Naive thymus-derived CD4-positive, alpha-beta T cell (primary cell): ENCODE measurements at regions not wholly inside any gene's neighbourhood (a gene's known extent, or its start where the extent isn't known, plus 50 kb on each side); places are given as distances from the start of the nearest gene placed in this dataset.

ENCODE experiments used
- ATAC-seq: fragments of 150-1000 bp; cut with Tn5 transposase; 2 replicates; pipeline ENCODE4 v1.10.0; 2021; ENCODE audit warnings: mild to moderate bottlenecking, moderate library complexity
- CTCF ChIA-PET: fragments of 350-600 bp; sonication (Branson Sonifier 250); formaldehyde crosslinking; loops from one replicate; lab custom pipeline; 2021; ENCODE audit warnings: antibody characterized with exemption; lab: Charles Lee
- POLR2A ChIA-PET: fragments of 350-600 bp; sonication (Branson Sonifier 250); formaldehyde crosslinking; loops from one replicate; lab custom pipeline; 2021; ENCODE audit warnings: antibody characterized with exemption, inconsistent platforms; lab: Charles Lee
- DNase-seq, 9 donors: peaks; one replicate each; pipeline versions ENCODE4 v3.0.0 to v3.0.0-alpha.2; 2020 to 2022; ENCODE audit warnings: mixed read lengths in 1 of 9
- H3K27ac ChIP-seq: one replicate; pipeline ENCODE4 v1.7.0; 2013; ENCODE audit warnings: mild to moderate bottlenecking, low read depth, low read length, moderate library complexity
- H3K27me3 ChIP-seq, 2 donors: one replicate each; pipeline ENCODE4 v1.7.0; 2013; ENCODE audit warnings: low read length in 2 of 2, mild to moderate bottlenecking in 2 of 2, moderate library complexity in 2 of 2; ENCODE audit not compliant: control insufficient read depth in 2 of 2, insufficient read depth in 2 of 2
- H3K36me3 ChIP-seq, 3 experiments: 1 replicate in 2 of 3; 2 replicates in 1 of 3; pipeline ENCODE4 v1.7.0; 2013; ENCODE audit warnings: low read length in 3 of 3, mild to moderate bottlenecking in 3 of 3, moderate library complexity in 1 of 3; ENCODE audit not compliant: insufficient read depth in 3 of 3, control insufficient read depth in 2 of 3
- H3K4me1 ChIP-seq, 2 donors: one replicate each; pipeline ENCODE4 v1.7.0; 2013; ENCODE audit warnings: low read length in 2 of 2, mild to moderate bottlenecking in 2 of 2, moderate library complexity in 1 of 2; ENCODE audit not compliant: control insufficient read depth in 2 of 2, insufficient read depth in 2 of 2
- H3K4me3 ChIP-seq: 2 replicates; pipeline ENCODE4 v1.7.0; 2013; ENCODE audit warnings: mild to moderate bottlenecking, low read length
- H3K9me3 ChIP-seq, 3 experiments: 1 replicate in 2 of 3; 2 replicates in 1 of 3; pipeline ENCODE4 v1.7.0; 2013; ENCODE audit warnings: low read length in 3 of 3; ENCODE audit not compliant: control insufficient read depth in 2 of 3
- H3K27ac Mint-ChIP-seq, 9 donors: one replicate each; pipeline ENCODE4 v1.8.0; 2020 to 2022; ENCODE audit warnings: mixed read lengths in 9 of 9, mild to moderate bottlenecking in 8 of 9, moderate library complexity in 5 of 9, inconsistent platforms in 2 of 9
- H3K27me3 Mint-ChIP-seq, 5 donors: one replicate each; pipeline ENCODE4 v1.8.0; 2021 to 2022; ENCODE audit warnings: mixed read lengths in 5 of 5, mild to moderate bottlenecking in 1 of 5
- H3K36me3 Mint-ChIP-seq, 5 donors: one replicate each; pipeline ENCODE4 v1.8.0; 2020 to 2022; ENCODE audit warnings: mixed read lengths in 5 of 5, mild to moderate bottlenecking in 3 of 5, inconsistent platforms in 1 of 5
- H3K4me1 Mint-ChIP-seq, 7 donors: one replicate each; pipeline ENCODE4 v1.8.0; 2020 to 2022; ENCODE audit warnings: mixed read lengths in 7 of 7, mild to moderate bottlenecking in 3 of 7, inconsistent platforms in 1 of 7
- H3K4me3 Mint-ChIP-seq, 10 donors: one replicate each; pipeline ENCODE4 v1.8.0; 2020 to 2022; ENCODE audit warnings: mild to moderate bottlenecking in 10 of 10, mixed read lengths in 10 of 10, moderate library complexity in 6 of 10, inconsistent platforms in 2 of 10
- H3K9me3 Mint-ChIP-seq, 11 donors: one replicate each; pipeline ENCODE4 v1.8.0; 2020 to 2022; ENCODE audit warnings: mixed read lengths in 11 of 11, mild to moderate bottlenecking in 4 of 11, inconsistent platforms in 1 of 11, moderate library complexity in 1 of 11
- intact Hi-C, 2 donors: fragments of 100-400 bp; cut with micrococcal nuclease; formaldehyde crosslinking; loops; one replicate each; pipeline ENCODE4 v1.15.1; 2023

- H3K36me3 Mint-ChIP-seq, result peaks cover 0 to 5% (median 0%) of the 10 kb centered on the region in 5 donors
- peak overlapping the region; percentile 79 to 99 (median 97) for H3K27ac Mint-ChIP-seq
- peaks cover 0 to 2% (median 0%) of the 10 kb centered on the region in 11 donors for H3K9me3 Mint-ChIP-seq
- peaks cover 0 to 5% (median 0%) of the 10 kb centered on the region in 5 donors for H3K27me3 Mint-ChIP-seq
- ATAC-seq (peak; percentile 79), DNase-seq (peak in 8 of 9 donors; percentile 22 to 82 (median 71))
- H3K4me3 Mint-ChIP-seq, result peak overlapping the region; percentile 71 to 85 (median 79)
- no peaks in the 10 kb centered on the region for H3K36me3 ChIP-seq
- H3K4me1 Mint-ChIP-seq, result peaks cover 27 to 77% (median 58%) of the 10 kb centered on the region in 7 donors
- H3K4me1 ChIP-seq, result peaks cover 0 to 37% of the 10 kb centered on the region in 2 donors
- H3K27me3 ChIP-seq, result no peaks in the 10 kb centered on the region
- intact Hi-C loops, result loop anchor here (1.0 to 10.0 kb wide), 19 partner anchors 19 to 1963 kb away; partner anchors contain the start of genes CEP135 (in 2 of the 2), CHIC2 (in 2 of the 2), TMEM165 (in 2 of the 2) and AASDH (in 1 of the 2)
- ChIA-PET POLR2A (interaction anchor here (0.8 to 4.1 kb wide), 7 partner anchors 8 to 1445 kb away, joined by 3 to 39 read pairs (median 4); partner anchors contain the start of genes AASDH and CHIC2), CTCF (interaction anchor here (0.6 to 5.8 kb wide), 8 partner anchors 15 to 258 kb away, joined by 3 to 47 read pairs (median 3); no protein-coding TSS in a partner anchor)
- peak overlapping the region; percentile 87 for H3K27ac ChIP-seq
- no peaks in the 10 kb centered on the region for H3K9me3 ChIP-seq
- peak overlapping the region; percentile 36 for H3K4me3 ChIP-seq
Measured at GRCh38 chr4:54941994-54942552, 183.3 kb downstream of the KDR start.

GRCh38 chr4:54940996-54941865, 184.2 kb downstream of the KDR start:
- POLR2A ChIA-PET, result interaction anchor here (0.7 to 4.1 kb wide), 8 partner anchors 8 to 256 kb away, joined by 3 to 39 read pairs (median 4); no protein-coding TSS in a partner anchor
- H3K4me3 Mint-ChIP-seq, result peak overlapping the region; percentile 71 to 85 (median 79)
- DNase-seq (peak in 5 of 9 donors; percentile 23 to 65 (median 33)), ATAC-seq (no peak)
- H3K9me3 Mint-ChIP-seq, result peaks cover 0 to 2% (median 0%) of the 10 kb centered on the region in 11 donors
- Histone ChIP-seq H3K36me3 (no peaks in the 10 kb centered on the region), H3K4me3 (peak overlapping the region; percentile 36), H3K9me3 (no peaks in the 10 kb centered on the region), H3K27ac (peak overlapping the region; percentile 87), H3K27me3 (no peaks in the 10 kb centered on the region), H3K4me1 (peaks cover 0 to 37% of the 10 kb centered on the region in 2 donors)
- intact Hi-C loops, result loop anchor here (5.0 to 10.0 kb wide), 12 partner anchors 34 to 1964 kb away; partner anchors contain the start of genes AASDH (in 1 of the 2), CEP135 (in 1 of the 2), CLOCK (in 1 of the 2) and FIP1L1 (in 1 of the 2)
- peaks cover 0 to 5% (median 0%) of the 10 kb centered on the region in 5 donors for H3K36me3 Mint-ChIP-seq
- peak overlapping the region; percentile 79 to 99 (median 97) for H3K27ac Mint-ChIP-seq
- CTCF ChIA-PET, result interaction anchor here (0.6 to 5.8 kb wide), 7 partner anchors 13 to 257 kb away, joined by 3 to 47 read pairs (median 4); no protein-coding TSS in a partner anchor
- H3K27me3 Mint-ChIP-seq, result peaks cover 0 to 5% (median 0%) of the 10 kb centered on the region in 5 donors
- H3K4me1 Mint-ChIP-seq, result peaks cover 27 to 77% (median 58%) of the 10 kb centered on the region in 7 donors

GRCh38 chr4:54937501-54937900, 187.9 kb downstream of the KDR start:
- peak in 3 of 9 donors; percentile 6 to 18 (median 10) for DNase-seq
- CTCF ChIA-PET, result interaction anchor here (0.6 kb wide), 1 partner anchor 12 kb away, joined by 3 read pairs; no protein-coding TSS in a partner anchor
- H3K27ac ChIP-seq, result no peak overlapping the region
- H3K4me3 ChIP-seq, result no peak overlapping the region
- peaks cover 0 to 14% of the 10 kb centered on the region in 2 donors for H3K4me1 ChIP-seq
- H3K27me3 Mint-ChIP-seq, result peaks cover 0 to 5% (median 0%) of the 10 kb centered on the region in 5 donors
- peak overlapping the region in 5 of 9 donors; percentile 32 to 72 (median 68) for H3K27ac Mint-ChIP-seq
- POLR2A ChIA-PET, result no interaction called here
- peaks cover 0 to 2% (median 0%) of the 10 kb centered on the region in 5 donors for H3K36me3 Mint-ChIP-seq
- H3K27me3 ChIP-seq, result no peaks in the 10 kb centered on the region
- no peaks in the 10 kb centered on the region for H3K9me3 ChIP-seq
- ATAC-seq, result no peak
- no peaks in the 10 kb centered on the region for H3K9me3 Mint-ChIP-seq
- intact Hi-C loops, result no loop called here
- no peaks in the 10 kb centered on the region for H3K36me3 ChIP-seq
- no peak overlapping the region for H3K4me3 Mint-ChIP-seq
- H3K4me1 Mint-ChIP-seq, result peaks cover 10 to 43% (median 28%) of the 10 kb centered on the region in 7 donors

- H3K27me3 Mint-ChIP-seq, result peaks cover 0 to 5% (median 0%) of the 10 kb centered on the region in 5 donors
- POLR2A ChIA-PET, result interaction anchor here (0.9 kb wide), 1 partner anchor 9 kb away, joined by 4 read pairs; no protein-coding TSS in a partner anchor
- H3K9me3 Mint-ChIP-seq, result no peaks in the 10 kb centered on the region
- no peaks in the 10 kb centered on the region for H3K9me3 ChIP-seq
- no peak overlapping the region for H3K4me3 Mint-ChIP-seq
- no peak overlapping the region for H3K4me3 ChIP-seq
- no peak overlapping the region for H3K27ac Mint-ChIP-seq
- DNase-seq (no peak), ATAC-seq (no peak)
- no peak overlapping the region for H3K27ac ChIP-seq
- H3K27me3 ChIP-seq, result no peaks in the 10 kb centered on the region
- intact Hi-C loops, result no loop called here
- H3K36me3 Mint-ChIP-seq, result no peaks in the 10 kb centered on the region
- CTCF ChIA-PET, result no interaction called here
- H3K36me3 ChIP-seq, result no peaks in the 10 kb centered on the region
- peaks cover 3 to 14% (median 6%) of the 10 kb centered on the region in 7 donors for H3K4me1 Mint-ChIP-seq
- no peaks in the 10 kb centered on the region for H3K4me1 ChIP-seq
Measured at GRCh38 chr4:54933579-54933978, 191.8 kb downstream of the KDR start.

DNA sequence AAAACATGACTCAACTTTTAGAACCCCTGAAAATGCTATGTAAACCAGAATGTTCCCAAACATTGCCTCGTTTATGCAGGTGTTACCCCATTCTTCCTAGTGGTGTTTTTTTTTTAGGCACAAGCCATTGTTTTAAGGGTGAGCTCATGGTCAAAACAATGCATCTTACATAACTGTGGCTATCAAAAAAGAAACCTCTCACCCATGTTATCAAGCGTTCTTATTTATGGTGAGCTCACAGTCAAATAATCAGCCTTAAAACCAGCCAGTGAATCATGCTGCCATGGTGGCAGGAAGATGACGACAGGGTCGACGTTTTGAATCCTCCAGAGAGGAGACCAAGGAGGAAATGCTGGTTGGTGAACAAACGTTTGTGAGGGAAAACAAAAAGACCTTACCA, 195.2 kb downstream of the KDR start:
- Mint-ChIP-seq H3K36me3 (no peaks in the 10 kb centered on the region), H3K27ac (no peak overlapping the region), H3K4me3 (no peak overlapping the region), H3K9me3 (peaks cover 0 to 5% (median 2%) of the 10 kb centered on the region in 11 donors), H3K4me1 (peaks cover 0 to 4% (median 0%) of the 10 kb centered on the region in 7 donors), H3K27me3 (no peaks in the 10 kb centered on the region)
- Histone ChIP-seq H3K27ac (no peak overlapping the region), H3K27me3 (no peaks in the 10 kb centered on the region), H3K36me3 (no peaks in the 10 kb centered on the region), H3K4me3 (no peak overlapping the region), H3K9me3 (no peaks in the 10 kb centered on the region), H3K4me1 (no peaks in the 10 kb centered on the region)
- DNase-seq, result no peak
- CTCF ChIA-PET, result no interaction called here
- ATAC-seq, result no peak
- intact Hi-C loops, result no loop called here
- POLR2A ChIA-PET, result interaction anchor here (1.4 to 1.8 kb wide), 2 partner anchors 11 to 12 kb away, joined by 4 to 9 read pairs; no protein-coding TSS in a partner anchor

DNA sequence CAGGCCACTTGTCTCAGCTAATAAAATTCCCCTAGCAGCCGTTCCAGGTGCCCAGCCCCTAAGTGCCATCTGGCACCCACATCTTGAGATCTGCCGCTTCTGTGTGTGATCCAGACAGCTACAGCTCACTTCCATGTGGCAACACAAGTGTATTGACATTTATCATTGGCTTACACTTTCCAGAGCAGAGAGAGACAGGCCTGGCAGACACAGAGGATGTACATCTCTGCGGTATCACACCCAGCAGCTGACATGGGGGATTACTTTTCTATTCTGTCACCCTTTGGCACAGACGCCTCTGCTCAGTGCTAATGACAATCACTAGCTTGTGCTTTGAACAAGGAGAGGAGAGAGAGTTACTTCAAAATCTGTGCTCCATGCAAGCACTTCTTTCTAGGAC, 195.9 kb downstream of the KDR start:
- H3K9me3 Mint-ChIP-seq, result peaks cover 0 to 13% (median 4%) of the 10 kb centered on the region in 11 donors
- intact Hi-C loops, result no loop called here
- ATAC-seq (peak; percentile 20), DNase-seq (no peak)
- H3K4me3 Mint-ChIP-seq, result no peak overlapping the region
- H3K27me3 Mint-ChIP-seq, result no peaks in the 10 kb centered on the region
- Histone ChIP-seq H3K27me3 (no peaks in the 10 kb centered on the region), H3K4me1 (no peaks in the 10 kb centered on the region), H3K4me3 (no peak overlapping the region), H3K9me3 (peaks cover 0 to 4% (median 0%) of the 10 kb centered on the region in 3 experiments), H3K36me3 (no peaks in the 10 kb centered on the region), H3K27ac (no peak overlapping the region)
- no peak overlapping the region for H3K27ac Mint-ChIP-seq
- peaks cover 0 to 4% (median 0%) of the 10 kb centered on the region in 7 donors for H3K4me1 Mint-ChIP-seq
- POLR2A ChIA-PET, result interaction anchor here (0.6 to 1.8 kb wide), 3 partner anchors 11 to 1362 kb away, joined by 3 to 9 read pairs (median 4); no protein-coding TSS in a partner anchor
- CTCF ChIA-PET, result no interaction called here
- H3K36me3 Mint-ChIP-seq, result peaks cover 0 to 4% (median 0%) of the 10 kb centered on the region in 5 donors
